Smooth muscle cell (in vitro differentiated cells): ENCODE measurements at regions not wholly inside any gene's neighbourhood (a gene's known extent, or its start where the extent isn't known, plus 50 kb on each side); places are given as distances from the start of the nearest gene placed in this dataset.
A peak's percentile ranks its signal among the peaks of the same experiment; 100 is the strongest.

ENCODE experiments used
- DNase-seq: peaks from one replicate; lab custom pipeline; 2025; ENCODE audit not compliant: unreplicated experiment; lab: John Stamatoyannopoulos, UW
- H2AFZ ChIP-seq: fragments of 200-600 bp; sonication (generic); 2 replicates; pipeline ENCODE4 v1.6.0; 2016; ENCODE audit warnings: antibody characterized with exemption, low read depth, mild to moderate bottlenecking
- H3F3A ChIP-seq: fragments of 200-600 bp; sonication (generic); 2 replicates; pipeline ENCODE4 v1.6.0; 2017; ENCODE audit warnings: antibody characterized with exemption, low read depth
- H3K27ac ChIP-seq: fragments of 200-600 bp; sonication (generic); 2 replicates; pipeline ENCODE4 v1.5.1; 2016; ENCODE audit warnings: low read depth, mild to moderate bottlenecking
- H3K27me3 ChIP-seq: fragments of 200-600 bp; sonication (generic); 2 replicates; pipeline ENCODE4 v1.6.1; 2016; ENCODE audit warnings: low read depth, mild to moderate bottlenecking
- H3K36me3 ChIP-seq: fragments of 200-600 bp; sonication (generic); 2 replicates; pipeline ENCODE4 v1.5.1; 2016; ENCODE audit warnings: low read depth
- H3K4me1 ChIP-seq: fragments of 200-600 bp; sonication (generic); 2 replicates; pipeline ENCODE4 v1.5.1; 2016; ENCODE audit warnings: low read depth
- H3K4me2 ChIP-seq: fragments of 200-600 bp; sonication (generic); 2 replicates; pipeline ENCODE4 v1.6.0; 2016; ENCODE audit warnings: mild to moderate bottlenecking
- H3K4me3 ChIP-seq: fragments of 200-600 bp; sonication (generic); 2 replicates; pipeline ENCODE4 v1.5.1; 2016; ENCODE audit warnings: mild to moderate bottlenecking
- H3K79me2 ChIP-seq: fragments of 200-600 bp; sonication (generic); 2 replicates; pipeline ENCODE4 v1.6.0; 2016; ENCODE audit warnings: low read depth, mild to moderate bottlenecking
- H3K9ac ChIP-seq: fragments of 200-600 bp; sonication (generic); 2 replicates; pipeline ENCODE4 v1.6.0; 2016; ENCODE audit warnings: low read depth
- H3K9me3 ChIP-seq: fragments of 200-600 bp; sonication (generic); replicated peaks from 2 replicates; pipeline ENCODE4 v1.5.1; 2016; ENCODE audit warnings: low read depth
- H4K20me1 ChIP-seq: fragments of 200-600 bp; sonication (generic); 2 replicates; pipeline ENCODE4 v1.6.0; 2016; ENCODE audit warnings: low read depth
- WGBS: methylation state at CpG from one replicate; pipeline ENCODE4 v1.1.7; 2016; ENCODE audit warnings: low lambda C conversion rate; 5-methylcytosine and 5-hydroxymethylcytosine counted together
- TF ChIP-seq, protein P1 (sequence below): fragments of 200-600 bp; sonication (generic); IDR thresholded peaks from 2 replicates; pipeline ENCODE4 v1.5.1; 2017; ENCODE audit warnings: borderline replicate concordance, mild to moderate bottlenecking, antibody characterized with exemption; ENCODE audit not compliant: insufficient read depth, poor library complexity, severe bottlenecking

DNA sequence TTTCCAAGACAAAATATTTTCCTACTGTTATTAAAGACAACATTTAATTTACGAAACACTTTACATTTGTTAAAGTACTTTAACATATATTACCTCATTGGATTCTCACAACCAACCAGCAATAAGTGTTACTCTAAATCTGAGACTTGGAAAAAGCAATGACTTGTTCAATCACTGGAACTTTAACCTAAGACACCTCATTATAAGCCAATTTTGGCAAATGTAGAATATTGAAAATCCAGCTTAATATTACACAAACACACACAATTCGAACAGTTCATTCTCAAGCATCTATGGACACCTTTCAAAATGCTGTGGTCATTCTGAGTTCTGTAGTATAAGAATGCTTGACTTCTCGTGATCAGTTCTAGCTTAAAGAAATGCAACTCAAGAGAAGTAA, 619.4 kb upstream of the CHAC2 start:
- Histone ChIP-seq H3K27me3 (no peaks in the 10 kb centered on the region), H2AFZ (no peak overlapping the region), H3K9me3 (no peaks in the 10 kb centered on the region), H3K4me1 (no peaks in the 10 kb centered on the region), H3K4me2 (no peak overlapping the region), H3K36me3 (no peaks in the 10 kb centered on the region), H3K27ac (no peak overlapping the region), H3F3A (no peaks in the 10 kb centered on the region), H3K4me3 (no peak overlapping the region), H3K79me2 (no peaks in the 10 kb centered on the region), H3K9ac (no peak overlapping the region), H4K20me1 (no peaks in the 10 kb centered on the region)
- WGBS: 32% methylated on average over 3 of the region's 3 CpGs
- DNase-seq: no peak
- TF ChIP-seq, protein P1, sequence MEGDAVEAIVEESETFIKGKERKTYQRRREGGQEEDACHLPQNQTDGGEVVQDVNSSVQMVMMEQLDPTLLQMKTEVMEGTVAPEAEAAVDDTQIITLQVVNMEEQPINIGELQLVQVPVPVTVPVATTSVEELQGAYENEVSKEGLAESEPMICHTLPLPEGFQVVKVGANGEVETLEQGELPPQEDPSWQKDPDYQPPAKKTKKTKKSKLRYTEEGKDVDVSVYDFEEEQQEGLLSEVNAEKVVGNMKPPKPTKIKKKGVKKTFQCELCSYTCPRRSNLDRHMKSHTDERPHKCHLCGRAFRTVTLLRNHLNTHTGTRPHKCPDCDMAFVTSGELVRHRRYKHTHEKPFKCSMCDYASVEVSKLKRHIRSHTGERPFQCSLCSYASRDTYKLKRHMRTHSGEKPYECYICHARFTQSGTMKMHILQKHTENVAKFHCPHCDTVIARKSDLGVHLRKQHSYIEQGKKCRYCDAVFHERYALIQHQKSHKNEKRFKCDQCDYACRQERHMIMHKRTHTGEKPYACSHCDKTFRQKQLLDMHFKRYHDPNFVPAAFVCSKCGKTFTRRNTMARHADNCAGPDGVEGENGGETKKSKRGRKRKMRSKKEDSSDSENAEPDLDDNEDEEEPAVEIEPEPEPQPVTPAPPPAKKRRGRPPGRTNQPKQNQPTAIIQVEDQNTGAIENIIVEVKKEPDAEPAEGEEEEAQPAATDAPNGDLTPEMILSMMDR: no peak

DNA sequence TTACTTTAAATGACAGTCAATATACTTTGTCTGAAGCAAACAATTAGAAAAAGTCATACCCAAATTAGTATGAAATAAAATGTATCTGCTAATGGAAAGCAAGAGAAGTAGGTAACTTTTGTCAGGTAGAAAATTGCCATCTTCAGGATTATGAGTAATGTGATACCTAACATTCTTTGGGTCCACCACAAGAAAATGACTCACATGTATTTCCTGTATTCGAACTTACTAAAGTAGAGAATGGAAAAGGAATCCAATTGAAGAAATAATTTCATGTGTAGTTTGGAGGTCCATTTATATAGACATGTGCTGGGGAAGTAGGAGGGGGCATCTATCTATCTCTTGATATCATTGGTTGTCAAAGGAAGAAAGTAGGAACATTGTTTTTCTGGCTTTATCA, 636.2 kb upstream of the CHAC2 start:
- H3K27ac ChIP-seq: peak overlapping the region; percentile 80
- no peaks in the 10 kb centered on the region for H3K9me3 ChIP-seq
- H3F3A ChIP-seq: no peaks in the 10 kb centered on the region
- DNase-seq: no peak
- H2AFZ ChIP-seq: no peak overlapping the region
- no peaks in the 10 kb centered on the region for H3K36me3 ChIP-seq
- no peaks in the 10 kb centered on the region for H3K27me3 ChIP-seq
- H3K4me3 ChIP-seq: no peak overlapping the region
- TF ChIP-seq, protein P1: no peak
- peak overlapping the region; percentile 39 for H3K4me2 ChIP-seq
- no peaks in the 10 kb centered on the region for H4K20me1 ChIP-seq
- no peaks in the 10 kb centered on the region for H3K79me2 ChIP-seq
- 56% methylated on average over 1 of the region's 1 CpG for WGBS
- H3K9ac ChIP-seq: no peak overlapping the region
- peaks cover 11% of the 10 kb centered on the region for H3K4me1 ChIP-seq

DNA sequence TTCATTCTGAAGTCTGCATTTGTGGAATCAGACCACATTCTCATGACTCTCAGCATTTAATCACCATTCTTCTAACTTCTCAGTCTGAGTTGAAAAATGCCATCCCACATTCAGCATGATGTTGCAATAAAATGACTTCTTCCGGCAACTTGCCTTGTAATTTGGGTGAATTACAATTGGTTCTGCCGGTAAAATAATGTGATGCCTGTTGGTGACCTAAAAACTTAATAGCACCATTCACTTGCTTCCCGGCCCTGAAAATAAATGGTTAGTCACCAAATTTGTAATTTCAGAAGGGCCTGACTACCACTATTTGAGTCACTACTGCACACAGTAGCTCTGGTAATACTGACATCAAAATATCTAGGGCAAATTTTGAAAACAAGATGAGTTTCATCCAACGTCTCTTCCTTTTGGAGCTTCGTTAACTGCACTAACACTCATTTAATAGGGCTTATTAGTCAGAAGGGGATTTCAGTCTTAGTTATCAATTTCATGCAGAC, 637.1 kb upstream of the CHAC2 start:
- Histone ChIP-seq H3K27me3 (no peaks in the 10 kb centered on the region), H3F3A (no peaks in the 10 kb centered on the region), H3K4me3 (no peak overlapping the region), H3K4me2 (peak overlapping the region; percentile 39), H3K27ac (peak overlapping the region; percentile 80), H3K9ac (no peak overlapping the region), H3K79me2 (no peaks in the 10 kb centered on the region), H3K36me3 (no peaks in the 10 kb centered on the region), H3K4me1 (peaks cover 11% of the 10 kb centered on the region), H2AFZ (no peak overlapping the region), H4K20me1 (no peaks in the 10 kb centered on the region), H3K9me3 (no peaks in the 10 kb centered on the region)
- TF ChIP-seq, protein P1: no peak
- no peak for DNase-seq
- 47% methylated on average over 5 of the region's 5 CpGs for WGBS

DNA sequence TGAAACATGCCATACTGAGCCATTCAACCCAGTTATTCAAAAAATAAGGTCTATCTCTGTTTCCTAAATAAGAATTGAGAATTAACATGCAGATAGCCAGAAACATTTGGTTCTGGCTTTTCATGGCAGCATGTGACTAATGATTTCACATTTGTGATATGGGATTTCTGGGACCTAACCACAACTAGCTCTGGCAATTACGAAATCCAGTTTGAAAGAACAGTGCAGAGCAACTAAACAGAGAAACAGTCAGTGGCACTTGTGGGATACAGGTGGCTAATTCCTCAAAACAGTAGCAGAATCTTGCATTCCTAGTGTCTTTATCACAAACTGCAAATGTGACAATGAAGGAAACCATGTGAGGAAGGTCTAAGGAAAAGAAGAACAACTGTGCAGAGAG, 637.8 kb upstream of the CHAC2 start:
- no peak overlapping the region for H3K9ac ChIP-seq
- TF ChIP-seq, protein P1: no peak
- no peaks in the 10 kb centered on the region for H3K36me3 ChIP-seq
- peak overlapping the region; percentile 80 for H3K27ac ChIP-seq
- no peaks in the 10 kb centered on the region for H3K27me3 ChIP-seq
- H3K4me1 ChIP-seq: peaks cover 11% of the 10 kb centered on the region
- H3K79me2 ChIP-seq: no peaks in the 10 kb centered on the region
- H3F3A ChIP-seq: no peaks in the 10 kb centered on the region
- no peak overlapping the region for H3K4me3 ChIP-seq
- no peak for DNase-seq
- no peaks in the 10 kb centered on the region for H4K20me1 ChIP-seq
- 3% methylated on average over 1 of the region's 1 CpG for WGBS
- no peaks in the 10 kb centered on the region for H3K9me3 ChIP-seq
- H2AFZ ChIP-seq: no peak overlapping the region
- H3K4me2 ChIP-seq: peak overlapping the region; percentile 39
